Endodermal cell (in vitro differentiated cells): ENCODE measurements at regions not wholly inside any gene's neighbourhood (a gene's known extent, or its start where the extent isn't known, plus 50 kb on each side); places are given as distances from the start of the nearest gene placed in this dataset.

Source experiments
- DNase-seq: peaks from one replicate; pipeline ENCODE4 v3.0.0-alpha.2; 2017
- H3K27ac ChIP-seq: 2 replicates; pipeline ENCODE4 v1.5.1; 2013; ENCODE audit warnings: mild to moderate bottlenecking, low read depth, low read length, moderate library complexity
- H3K27me3 ChIP-seq: 2 replicates; pipeline ENCODE4 v1.6.1; 2013; ENCODE audit warnings: mild to moderate bottlenecking, low read length, moderate library complexity; ENCODE audit not compliant: insufficient read depth, control insufficient read depth, poor library complexity, severe bottlenecking
- H3K36me3 ChIP-seq: 2 replicates; pipeline ENCODE4 v1.7.0; 2013; ENCODE audit warnings: mild to moderate bottlenecking, low read length, moderate library complexity; ENCODE audit not compliant: control insufficient read depth, insufficient read depth
- H3K4me1 ChIP-seq: one replicate; pipeline ENCODE4 v1.7.0; 2013; ENCODE audit warnings: low read length; ENCODE audit not compliant: control insufficient read depth, insufficient read depth
- H3K4me3 ChIP-seq: 2 replicates; pipeline ENCODE4 v1.5.1; 2013; ENCODE audit warnings: mild to moderate bottlenecking, low read length, moderate library complexity
- H3K9ac ChIP-seq: 2 replicates; pipeline ENCODE4 v1.6.1; 2013; ENCODE audit warnings: mild to moderate bottlenecking, low read length, moderate library complexity; ENCODE audit not compliant: poor library complexity, severe bottlenecking; ENCODE audit errors: extremely low read depth
- H3K9me3 ChIP-seq: 2 replicates; pipeline ENCODE4 v1.6.1; 2013; ENCODE audit warnings: mild to moderate bottlenecking, low read length, moderate library complexity; ENCODE audit not compliant: control insufficient read depth
- H3K27ac Mint-ChIP-seq: 2 replicates; pipeline ENCODE4 v1.8.0; 2020; ENCODE audit warnings: mixed read lengths
- H3K27me3 Mint-ChIP-seq: 2 replicates; pipeline ENCODE4 v1.8.0; 2021; ENCODE audit warnings: mild to moderate bottlenecking, mixed read lengths; ENCODE audit not compliant: insufficient read depth
- H3K36me3 Mint-ChIP-seq: 2 replicates; pipeline ENCODE4 v1.8.0; 2020; ENCODE audit warnings: low read depth, mixed read lengths
- H3K4me1 Mint-ChIP-seq: 2 replicates; pipeline ENCODE4 v1.8.0; 2020; ENCODE audit warnings: mixed read lengths
- H3K4me3 Mint-ChIP-seq: 2 replicates; pipeline ENCODE4 v1.8.0; 2020; ENCODE audit warnings: mild to moderate bottlenecking, moderate library complexity, mixed read lengths
- H3K9me3 Mint-ChIP-seq: 2 replicates; pipeline ENCODE4 v1.8.0; 2020; ENCODE audit warnings: mild to moderate bottlenecking, mixed read lengths
- CTCF ChIP-seq: fragments of 200-600 bp; sonication (generic); conservative IDR thresholded peaks from 2 replicates; pipeline ENCODE4 v1.5.0; 2021; ENCODE audit warnings: antibody characterized with exemption, mild to moderate bottlenecking
- WGBS, 2 experiments: methylation state at CpG; one replicate each; pipeline versions ENCODE4 v1.1.5 to v1.1.7; 2013; ENCODE audit warnings: missing lambda C conversion rate in 2 of 2, mixed read lengths in 1 of 2; ENCODE audit not compliant: insufficient coverage in 1 of 2, insufficient read length in 1 of 2; 5-methylcytosine and 5-hydroxymethylcytosine counted together

- Mint-ChIP-seq H3K27ac (no peak overlapping the region), H3K4me1 (no peaks in the 10 kb centered on the region)
Measured at GRCh38 chr11:45062115-45062514, 84.3 kb upstream of the PRDM11 start.

DNA sequence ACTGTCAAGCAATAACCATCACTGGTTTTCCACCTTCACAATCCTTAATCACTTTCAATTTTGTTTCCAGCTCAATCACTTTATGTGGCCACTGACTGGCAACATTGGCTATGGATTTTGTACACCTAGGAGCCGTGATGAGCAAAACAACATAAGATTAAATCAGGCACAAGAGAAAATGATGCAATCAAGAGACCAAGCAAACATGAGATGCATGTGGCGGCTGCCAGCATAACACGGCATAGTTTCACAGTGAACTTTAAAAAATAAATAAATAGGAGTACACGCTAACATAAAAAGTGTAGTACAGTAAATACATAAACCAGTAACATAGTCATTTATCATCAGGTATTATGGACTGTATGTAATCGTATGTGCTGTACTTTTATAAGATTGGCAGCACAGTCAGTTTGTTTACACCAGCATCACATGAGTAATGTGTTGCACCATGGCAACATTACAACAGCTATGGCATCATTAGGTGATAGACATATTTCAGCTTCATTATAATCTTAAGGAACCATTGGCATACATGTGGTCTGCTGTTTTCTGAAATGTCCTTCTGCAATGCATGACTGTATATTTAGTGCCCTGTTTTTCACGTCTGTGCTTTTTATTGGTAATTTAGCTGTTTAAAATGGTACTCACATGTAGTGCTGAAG is 83.3 kb upstream of the PRDM11 start:
- no peaks in the 10 kb centered on the region for H3K4me1 ChIP-seq
- no peaks in the 10 kb centered on the region for H3K36me3 ChIP-seq
- no peak for DNase-seq
- no peaks in the 10 kb centered on the region for H3K4me1 Mint-ChIP-seq
- TF ChIP-seq CTCF, result no peak
- peaks cover 12% of the 10 kb centered on the region for H3K9me3 ChIP-seq
- H3K27ac ChIP-seq, result no peak overlapping the region
- WGBS, 2 experiments, result 94% methylated on average over 3 to 5 of the region's 6 CpGs
- H3K27me3 ChIP-seq, result no peaks in the 10 kb centered on the region
- no peak overlapping the region for H3K9ac ChIP-seq
- H3K9me3 Mint-ChIP-seq, result peaks cover 21% of the 10 kb centered on the region
- H3K4me3 ChIP-seq, result no peak overlapping the region
- H3K27ac Mint-ChIP-seq, result no peak overlapping the region
- peaks cover 6% of the 10 kb centered on the region for H3K27me3 Mint-ChIP-seq
- H3K36me3 Mint-ChIP-seq, result no peaks in the 10 kb centered on the region
- no peak overlapping the region for H3K4me3 Mint-ChIP-seq

More at GRCh38 chr11:45062115-45062514, 84.3 kb upstream of the PRDM11 start:
- no peaks in the 10 kb centered on the region for H3K36me3 Mint-ChIP-seq
- Histone ChIP-seq H3K27ac (no peak overlapping the region), H3K27me3 (no peaks in the 10 kb centered on the region), H3K4me1 (no peaks in the 10 kb centered on the region), H3K9ac (no peak overlapping the region), H3K4me3 (no peak overlapping the region), H3K9me3 (peaks cover 12% of the 10 kb centered on the region), H3K36me3 (no peaks in the 10 kb centered on the region)
- DNase-seq, result no peak
- H3K27me3 Mint-ChIP-seq, result peaks cover 6% of the 10 kb centered on the region
- H3K9me3 Mint-ChIP-seq, result peaks cover 21% of the 10 kb centered on the region
- WGBS, 2 experiments, result 88 to 92% methylated on average over 2 to 3 of the region's 3 CpGs
- no peak for TF ChIP-seq CTCF
- H3K4me3 Mint-ChIP-seq, result no peak overlapping the region

DNA sequence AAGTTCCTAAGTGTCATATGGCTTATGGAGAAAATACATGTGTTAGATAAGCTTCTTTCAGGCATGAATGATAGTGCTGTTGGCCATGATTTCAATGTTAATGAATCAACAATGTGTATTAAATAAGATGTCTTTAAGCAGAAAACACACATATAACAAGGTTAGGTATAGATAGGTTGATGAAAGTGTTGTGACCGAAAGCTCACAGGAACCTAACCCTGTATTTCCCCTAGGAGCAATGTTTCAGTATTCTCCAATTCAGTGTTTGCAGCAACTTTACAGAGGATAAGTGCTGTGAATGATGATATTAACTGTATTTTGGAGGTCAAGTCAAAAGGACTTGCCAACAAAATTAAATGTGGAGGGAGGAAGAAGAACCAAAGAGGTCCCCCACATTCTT is 82.8 kb upstream of the PRDM11 start:
- no peaks in the 10 kb centered on the region for H3K4me1 ChIP-seq
- H3K4me1 Mint-ChIP-seq, result no peaks in the 10 kb centered on the region
- no peak overlapping the region for H3K4me3 Mint-ChIP-seq
- H3K4me3 ChIP-seq, result no peak overlapping the region
- no peaks in the 10 kb centered on the region for H3K36me3 ChIP-seq
- TF ChIP-seq CTCF, result no peak
- no peak for DNase-seq
- peaks cover 6% of the 10 kb centered on the region for H3K27me3 Mint-ChIP-seq
- peaks cover 21% of the 10 kb centered on the region for H3K9me3 Mint-ChIP-seq
- no peaks in the 10 kb centered on the region for H3K36me3 Mint-ChIP-seq
- peaks cover 12% of the 10 kb centered on the region for H3K9me3 ChIP-seq
- H3K9ac ChIP-seq, result no peak overlapping the region
- WGBS, 2 experiments, result 83% methylated on average over 1 of the region's 1 CpG; no CpG with 5 or more reads in 1 of the 2 experiments
- no peak overlapping the region for H3K27ac ChIP-seq
- H3K27ac Mint-ChIP-seq, result no peak overlapping the region
- no peaks in the 10 kb centered on the region for H3K27me3 ChIP-seq
